Right lobe of liver (tissue), 6 donors: ENCODE measurements at regions not wholly inside any gene's neighbourhood (a gene's known extent, or its start where the extent isn't known, plus 50 kb on each side); places are given as distances from the start of the nearest gene placed in this dataset.
"Not testable (repeated sequence)": the region's sequence is repeated elsewhere in the genome, so short reads cannot be mapped to it uniquely, and the experiment has no call there.

Source experiments
- ATAC-seq, 4 donors: fragments of 200-7000 bp; cut with Tn5 transposase; one replicate each; pipeline ENCODE4 v1.9.1; 2020; ENCODE audit warnings: mild to moderate bottlenecking in 4 of 4, moderate library complexity in 4 of 4
- DNase-seq, 3 donors: peaks; one replicate each; pipeline ENCODE4 v3.0.0-alpha.2; 2020
- H3K27ac ChIP-seq, 3 donors: fragments of 200-600 bp; one replicate each; pipeline ENCODE4 v1.8.0; 2022
- H3K27me3 ChIP-seq, 2 donors: fragments of 200-600 bp; one replicate each; pipeline ENCODE4 v1.8.0; 2022
- H3K36me3 ChIP-seq, 4 donors: fragments of 200-600 bp; sonication (generic) in 1 of 4; one replicate each; pipeline versions ENCODE4 v1.5.1 to v1.8.0; 2017 to 2022; ENCODE audit warnings: control low read depth in 1 of 4
- H3K4me1 ChIP-seq, 4 donors: fragments of 200-600 bp; sonication (generic) in 1 of 4; one replicate each; pipeline versions ENCODE4 v1.5.1 to v1.8.0; 2017 to 2022; ENCODE audit warnings: control low read depth in 1 of 4
- H3K4me3 ChIP-seq, 3 donors: fragments of 200-600 bp; one replicate each; pipeline ENCODE4 v1.8.0; 2022
- H3K9me3 ChIP-seq, 4 donors: fragments of 200-600 bp; sonication (generic) in 1 of 4; one replicate each; pipeline versions ENCODE4 v1.5.1 to v1.8.0; 2017 to 2022; ENCODE audit warnings: control low read depth in 1 of 4
- CTCF ChIP-seq, 4 donors: fragments of 200-600 bp in 3 of 4; fragments of 450-650 bp in 1 of 4; IDR thresholded peaks; one replicate each; pipeline versions ENCODE4 v1.5.1 to v1.8.0; 2016 to 2022; ENCODE audit warnings: antibody characterized with exemption in 4 of 4, mild to moderate bottlenecking in 2 of 4
- POLR2A ChIP-seq: fragments of 450-650 bp; IDR thresholded peaks from one replicate; pipeline ENCODE4 v1.6.1; 2017; ENCODE audit warnings: antibody characterized with exemption, mild to moderate bottlenecking
- WGBS: methylation state at CpG from one replicate; pipeline ENCODE4 v1.1.6; 2018; ENCODE audit warnings: low coverage, low lambda C conversion rate; ENCODE audit not compliant: insufficient coverage; ENCODE audit errors: missing lambda C conversion rate; 5-methylcytosine and 5-hydroxymethylcytosine counted together
- intact Hi-C, 2 donors: fragments of 100-400 bp; cut with DNase I; formaldehyde crosslinking; loops; one replicate each; pipeline versions ENCODE4 v1.11.2 to v1.14.1; 2022
- donor health status: DM: no; HTN: yes; CAD: no.
- donor health status: DM: no; HTN: no; CAD: no.
- donor health status: DM: no; HTN: no; CAD: no.
- donor health status: DM: no; HTN: yes; CAD: no.
- donor health status: DM: no; HTN: yes; CAD: no.

- Histone ChIP-seq H3K27me3 (no peaks in the 10 kb centered on the region), H3K9me3 (no peaks in the 10 kb centered on the region), H3K27ac (no peak overlapping the region), H3K36me3 (no peaks in the 10 kb centered on the region), H3K4me1 (no peaks in the 10 kb centered on the region), H3K4me3 (no peak overlapping the region)
- no peak for TF ChIP-seq CTCF (IDR thresholded peaks at IDR 0.05)
- no peak for TF ChIP-seq POLR2A
- DNase-seq (no peak), ATAC-seq (no peak)
- intact Hi-C loops: no loop called here
Measured at GRCh38 chr21:15626031-15626430, 103.8 kb upstream of the USP25 start.

GRCh38 chr21:15627011-15627410, 102.8 kb upstream of the USP25 start:
- no peak overlapping the region for H3K4me3 ChIP-seq
- ATAC-seq (no peak), DNase-seq (no peak)
- H3K27ac ChIP-seq: no peak overlapping the region
- intact Hi-C loops: no loop called here
- no peaks in the 10 kb centered on the region for H3K36me3 ChIP-seq
- TF ChIP-seq CTCF (IDR thresholded peaks at IDR 0.05) (no peak), POLR2A (no peak)
- 70% methylated on average over 3 of the region's 3 CpGs for WGBS
- no peaks in the 10 kb centered on the region for H3K27me3 ChIP-seq
- no peaks in the 10 kb centered on the region for H3K4me1 ChIP-seq
- no peaks in the 10 kb centered on the region for H3K9me3 ChIP-seq

- Histone ChIP-seq H3K4me1 (no peaks in the 10 kb centered on the region), H3K27ac (no peak overlapping the region), H3K36me3 (no peaks in the 10 kb centered on the region), H3K9me3 (no peaks in the 10 kb centered on the region), H3K27me3 (no peaks in the 10 kb centered on the region), H3K4me3 (no peak overlapping the region)
- DNase-seq: no peak
- 46% methylated on average over 7 of the region's 7 CpGs for WGBS
- intact Hi-C loops: no loop called here
- ATAC-seq: no peak
- TF ChIP-seq CTCF (IDR thresholded peaks at IDR 0.05) (no peak), POLR2A (no peak)
Measured at GRCh38 chr21:15627823-15628222, 102.0 kb upstream of the USP25 start.

- H3K36me3 ChIP-seq: no peaks in the 10 kb centered on the region
- ATAC-seq: no peak
- no peaks in the 10 kb centered on the region for H3K4me1 ChIP-seq
- H3K9me3 ChIP-seq: no peaks in the 10 kb centered on the region
- intact Hi-C loops: no loop called here
- WGBS: 40% methylated on average over 2 of the region's 2 CpGs
- no peak overlapping the region for H3K27ac ChIP-seq
- no peaks in the 10 kb centered on the region for H3K27me3 ChIP-seq
- TF ChIP-seq POLR2A (no peak), CTCF (IDR thresholded peaks at IDR 0.05) (no peak)
- DNase-seq: no peak
- no peak overlapping the region for H3K4me3 ChIP-seq
Measured at GRCh38 chr21:15631342-15631741, 98.4 kb upstream of the USP25 start.

GRCh38 chr21:15634541-15634940, 95.2 kb upstream of the USP25 start:
- H3K4me3 ChIP-seq, ATAC-seq, H3K27me3 ChIP-seq, H3K4me1 ChIP-seq, intact Hi-C loops, H3K27ac ChIP-seq, H3K9me3 ChIP-seq, H3K36me3 ChIP-seq, DNase-seq: not testable (repeated sequence)
- WGBS: 62% methylated on average over 4 of the region's 5 CpGs
